GM19239 (cell line): ENCODE measurements at regions not wholly inside any gene's neighbourhood (a gene's known extent, or its start where the extent isn't known, plus 50 kb on each side); places are given as distances from the start of the nearest gene placed in this dataset.
"Not testable (repeated sequence)": the region's sequence is repeated elsewhere in the genome, so short reads cannot be mapped to it uniquely, and the experiment has no call there.

ENCODE experiments used
- DNase-seq: peaks from one replicate; pipeline ENCODE4 v3.0.0; 2011; ENCODE audit warnings: low spot score; ENCODE audit not compliant: insufficient read length
- FAIRE-seq: peaks from 2 replicates; lab custom pipeline; 2011; peaks lifted over from hg19 to GRCh38; lab: Jason Lieb, UNC

DNA sequence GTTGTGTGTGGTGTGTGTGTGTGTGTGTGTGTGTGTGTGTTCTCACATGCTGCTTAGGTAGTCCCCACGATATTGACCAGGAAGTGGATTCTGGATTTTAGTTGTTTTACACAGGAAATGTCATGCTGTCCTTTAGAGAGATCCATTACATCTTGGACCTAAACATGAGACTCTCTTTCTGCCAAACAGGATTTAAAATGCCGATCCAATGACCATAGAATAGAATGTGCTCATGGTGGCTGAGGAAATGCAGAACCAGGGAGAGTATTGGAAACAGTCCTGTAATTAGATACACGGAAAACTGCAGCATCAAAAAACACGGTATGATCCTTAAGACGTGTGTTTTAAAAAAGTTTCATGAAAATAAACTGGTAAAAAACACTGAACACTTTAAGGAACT lies 347.8 kb upstream of the FRG1 start:
- FAIRE-seq: no peak
- no peak for DNase-seq

DNA sequence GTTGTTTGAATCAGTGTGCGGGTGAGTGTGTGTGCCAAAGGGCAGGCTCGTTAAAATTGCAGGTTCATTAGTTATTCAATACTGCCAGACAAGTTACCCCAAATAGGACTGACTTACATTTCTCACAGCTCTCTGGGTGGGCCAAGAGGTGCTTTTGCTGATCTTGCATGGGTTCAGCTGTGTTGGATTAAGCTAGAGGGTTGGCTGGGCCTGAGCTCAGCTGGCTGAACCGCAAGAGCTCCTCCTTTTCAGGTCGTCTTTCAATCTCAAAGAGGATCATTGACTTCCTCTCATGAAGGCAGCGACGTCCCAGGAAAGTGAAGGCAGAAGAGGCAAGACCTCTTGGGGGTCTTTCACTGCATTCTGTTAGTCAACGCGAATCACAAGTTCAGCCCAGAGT lies 343.3 kb upstream of the FRG1 start:
- FAIRE-seq (no peak), DNase-seq (no peak)

DNA sequence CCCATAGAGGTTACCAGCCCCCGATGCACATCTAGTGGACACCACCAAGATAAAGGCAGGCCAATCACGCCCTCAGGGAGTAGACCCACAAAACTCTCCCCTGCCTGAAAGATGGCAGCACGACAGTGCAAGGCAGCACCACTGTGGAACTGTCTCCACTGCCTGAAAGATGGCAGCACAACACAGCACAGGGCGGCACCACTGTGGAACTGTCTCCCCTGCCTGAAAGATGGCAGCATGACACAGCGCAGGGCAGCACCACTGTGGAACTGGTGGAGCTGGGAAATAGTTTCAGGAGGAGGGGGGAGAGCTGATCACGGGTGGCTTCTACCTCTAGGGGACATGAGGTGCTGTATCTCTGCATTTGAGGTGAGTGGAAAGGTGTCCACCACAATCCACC lies 340.4 kb upstream of the FRG1 start:
- no peak for FAIRE-seq

DNA sequence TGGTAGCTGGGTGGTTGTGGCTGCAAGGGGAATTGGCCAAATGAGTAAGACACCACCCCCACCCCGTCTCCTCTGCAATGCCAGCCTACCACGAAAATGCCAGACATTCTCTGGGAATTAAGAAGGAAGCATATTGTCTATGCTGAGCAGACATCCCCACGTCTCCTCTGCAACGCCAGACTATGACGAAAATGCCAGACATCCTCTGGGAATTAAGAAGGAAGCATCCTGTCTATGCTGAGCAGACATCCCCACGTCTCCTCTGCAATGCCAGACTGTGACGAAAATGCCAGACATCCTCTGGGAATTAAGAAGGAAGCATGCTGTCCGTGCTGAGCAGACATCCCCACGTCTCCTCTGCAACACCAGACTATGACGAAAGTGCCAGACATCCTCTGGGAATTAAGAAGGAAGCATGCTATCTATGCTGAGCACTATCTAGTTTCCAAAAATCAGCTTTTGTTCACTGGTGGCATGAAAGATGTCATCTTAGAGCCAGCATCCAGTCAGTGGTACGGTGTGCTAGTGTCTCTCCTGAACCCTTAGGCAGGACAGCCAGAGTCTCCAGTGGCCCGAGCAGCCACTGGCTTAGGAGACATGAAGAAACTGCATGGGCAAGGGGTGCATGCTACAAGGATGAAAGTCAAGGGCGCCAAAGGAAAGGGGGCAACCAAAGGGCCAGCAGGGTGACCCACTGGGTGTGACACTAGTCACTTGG lies 339.8 kb upstream of the FRG1 start:
- DNase-seq (no peak), FAIRE-seq (no peak)

More for the DNA sequence above, 340.4 kb upstream of the FRG1 start:
- no peak for DNase-seq

DNA sequence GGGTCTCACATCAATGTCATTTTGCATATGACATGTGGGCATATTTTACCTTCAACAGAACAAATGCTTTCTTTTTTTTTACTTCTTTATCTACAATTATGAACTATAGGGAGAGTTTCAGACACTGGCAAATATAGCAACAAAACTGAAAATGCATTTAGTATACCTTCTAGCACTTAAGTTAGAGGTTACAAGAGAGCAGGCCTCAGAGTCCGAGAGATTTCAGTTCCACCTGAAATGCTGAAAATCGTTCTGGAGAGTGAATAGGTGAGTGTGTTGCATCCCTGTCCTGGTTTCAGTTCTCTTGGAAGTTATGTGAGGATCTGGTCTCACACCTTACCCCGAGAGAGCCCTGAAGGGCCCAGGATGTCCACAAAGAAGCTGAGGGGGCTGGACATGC lies 337.8 kb upstream of the FRG1 start:
- FAIRE-seq, DNase-seq: not testable (repeated sequence)

DNA sequence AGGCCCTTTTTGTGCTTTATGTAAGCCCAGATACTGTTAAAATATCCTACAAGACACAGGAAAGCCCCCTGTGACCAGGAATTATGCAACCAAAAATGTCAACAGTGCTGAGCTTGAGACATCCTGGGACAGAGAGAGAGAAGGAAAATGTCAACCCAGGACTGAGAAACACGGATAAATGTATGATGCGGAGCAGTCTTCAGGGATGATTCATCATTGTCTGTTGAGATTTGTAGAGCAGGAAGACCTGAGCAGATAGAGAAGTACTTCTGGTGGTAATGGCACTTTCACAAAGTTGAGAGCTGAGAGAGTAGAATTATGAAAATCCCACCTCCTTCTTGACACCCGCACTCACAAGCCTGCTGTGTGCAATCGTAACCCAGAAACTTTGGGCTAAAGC lies 330.1 kb upstream of the FRG1 start:
- FAIRE-seq, DNase-seq: not testable (repeated sequence)

DNA sequence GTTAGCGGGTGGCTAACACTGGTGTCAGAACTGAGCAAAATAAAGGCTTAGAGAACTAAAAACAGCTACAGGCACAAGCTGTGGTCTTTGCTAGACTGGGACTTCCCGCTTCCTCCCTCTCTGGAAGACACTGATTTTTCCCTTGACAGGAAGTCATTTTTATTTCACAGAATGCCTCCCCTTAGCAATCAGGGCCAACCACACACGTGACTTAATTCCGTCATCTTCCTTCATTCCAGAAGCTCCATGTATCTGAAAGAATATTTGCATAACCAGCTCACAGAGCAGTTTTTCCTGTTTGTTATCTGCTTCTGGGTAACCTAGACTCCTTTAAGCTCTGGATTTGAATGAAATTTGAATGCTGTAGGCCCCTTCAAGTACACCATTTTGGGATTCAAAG lies 327.5 kb upstream of the FRG1 start:
- DNase-seq: no peak
- no peak for FAIRE-seq

DNA sequence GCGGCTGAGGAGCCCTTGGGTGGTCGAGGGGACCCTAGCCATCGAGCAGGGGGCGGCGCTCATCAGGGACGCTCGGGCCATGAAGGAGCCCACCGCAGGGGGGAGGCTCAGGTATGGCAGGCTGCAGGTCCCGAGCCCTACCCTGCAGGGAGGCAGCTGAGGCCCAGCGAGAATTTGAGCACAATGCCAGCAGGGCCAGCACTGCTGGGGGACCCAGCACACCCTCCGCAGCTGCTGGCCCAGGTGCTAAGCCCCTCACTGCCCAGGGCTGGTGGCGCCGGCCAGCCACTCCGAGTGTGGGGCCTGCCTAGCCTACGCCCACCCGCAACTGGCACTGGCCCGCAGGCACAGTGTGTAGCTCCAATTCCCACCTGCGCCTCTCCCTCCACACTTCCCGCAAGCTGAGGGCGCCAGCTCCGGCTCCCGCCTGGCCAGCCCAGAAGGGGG lies 325.4 kb upstream of the FRG1 start:
- FAIRE-seq (no peak), DNase-seq (no peak)

DNA sequence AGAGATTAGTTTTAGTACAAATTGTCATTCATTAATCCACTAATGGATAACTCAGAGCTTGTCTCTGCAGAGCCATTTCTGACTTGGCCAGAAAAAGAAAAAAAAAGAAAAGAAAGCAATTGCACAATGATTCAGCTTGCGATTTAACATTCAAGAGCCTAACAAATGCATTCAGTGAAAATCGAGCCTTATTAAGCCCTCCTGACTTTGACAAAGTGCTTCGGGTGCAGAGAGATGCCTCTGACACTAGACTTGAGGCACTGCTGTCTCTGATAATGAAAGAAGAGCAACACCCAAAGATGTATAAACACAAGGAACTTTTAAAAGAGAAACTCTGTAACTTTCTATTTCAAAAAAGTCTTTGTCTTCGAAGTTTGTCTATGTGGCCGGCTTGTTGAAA lies 322.9 kb upstream of the FRG1 start:
- FAIRE-seq: not testable (repeated sequence)

DNA sequence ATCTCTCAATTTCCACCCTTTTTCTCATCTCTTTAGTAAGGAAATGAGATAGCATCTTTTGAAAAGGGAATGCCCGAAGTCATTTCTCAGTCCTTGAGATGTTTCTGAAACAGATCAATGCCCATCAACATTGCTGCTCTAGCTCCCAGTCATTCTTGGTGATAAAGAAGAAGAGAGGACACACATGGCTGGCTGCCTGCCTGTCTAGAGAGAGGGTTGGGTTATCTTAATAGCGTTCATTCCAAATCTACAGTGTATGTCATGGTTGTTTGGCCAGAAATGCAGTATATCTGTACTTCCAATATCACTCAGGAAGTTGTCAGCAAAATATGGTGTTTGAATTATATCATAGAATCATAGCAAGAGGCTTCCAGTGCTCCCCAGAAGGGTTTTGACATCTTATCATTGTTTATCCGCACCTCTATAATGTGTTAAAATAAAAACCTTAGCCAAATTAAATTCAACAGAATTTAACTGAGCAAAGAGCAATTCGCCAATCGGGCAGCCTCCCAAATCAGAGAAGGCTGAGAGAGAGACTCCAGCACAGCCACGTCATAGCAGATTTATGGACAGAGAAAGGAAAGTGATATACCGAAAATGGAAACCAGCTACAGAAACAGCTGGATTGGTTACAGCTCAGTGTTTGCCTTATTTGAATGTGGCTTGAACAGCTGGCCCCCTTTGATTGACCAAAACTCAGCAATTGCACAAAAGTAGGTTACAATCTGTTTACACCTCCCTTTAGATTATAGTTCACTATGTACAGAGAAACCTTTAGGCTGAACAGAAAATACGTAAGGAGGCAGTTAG lies 321.0 kb upstream of the FRG1 start:
- not testable (repeated sequence) for FAIRE-seq, DNase-seq

More for the DNA sequence above, 322.9 kb upstream of the FRG1 start:
- DNase-seq: not testable (repeated sequence)

DNA sequence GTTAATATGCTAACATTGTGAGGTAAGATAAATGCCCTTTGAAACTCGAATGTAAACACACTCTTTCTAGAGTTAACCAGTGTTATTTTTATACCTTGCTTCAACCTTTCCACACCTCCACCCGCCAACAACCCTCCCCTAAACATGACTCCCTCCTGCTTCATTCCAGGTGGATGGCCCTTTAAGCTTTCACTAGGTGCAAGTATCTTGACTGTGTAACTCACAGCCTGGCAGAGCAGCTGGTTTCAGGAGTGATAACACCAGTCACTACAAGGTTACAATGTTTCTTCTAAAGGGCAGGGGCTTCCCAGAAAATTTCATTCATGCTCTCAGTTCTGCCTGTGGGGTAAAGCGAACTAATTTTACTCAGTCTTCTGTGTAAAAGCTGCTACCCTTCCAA lies 318.1 kb upstream of the FRG1 start:
- not testable (repeated sequence) for FAIRE-seq, DNase-seq

DNA sequence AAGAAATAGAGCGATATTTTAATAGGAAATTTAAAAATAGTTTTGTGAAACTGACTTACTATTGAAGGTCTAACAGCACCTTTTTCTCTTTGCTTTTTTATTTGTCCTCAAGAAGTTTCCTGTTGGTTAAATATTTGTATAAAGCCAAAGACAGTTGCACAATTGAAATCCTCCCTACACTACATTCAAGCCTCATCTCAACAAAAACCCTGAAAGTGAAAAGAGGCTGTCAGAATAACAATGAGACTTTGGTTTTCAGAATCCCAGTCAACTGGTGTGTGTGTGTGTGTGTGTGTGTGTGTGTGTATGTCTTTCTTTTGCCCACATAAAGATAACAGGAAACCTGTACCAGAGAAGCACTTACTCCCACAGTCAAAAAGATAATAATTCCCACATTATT lies 313.6 kb upstream of the FRG1 start:
- not testable (repeated sequence) for FAIRE-seq, DNase-seq

DNA sequence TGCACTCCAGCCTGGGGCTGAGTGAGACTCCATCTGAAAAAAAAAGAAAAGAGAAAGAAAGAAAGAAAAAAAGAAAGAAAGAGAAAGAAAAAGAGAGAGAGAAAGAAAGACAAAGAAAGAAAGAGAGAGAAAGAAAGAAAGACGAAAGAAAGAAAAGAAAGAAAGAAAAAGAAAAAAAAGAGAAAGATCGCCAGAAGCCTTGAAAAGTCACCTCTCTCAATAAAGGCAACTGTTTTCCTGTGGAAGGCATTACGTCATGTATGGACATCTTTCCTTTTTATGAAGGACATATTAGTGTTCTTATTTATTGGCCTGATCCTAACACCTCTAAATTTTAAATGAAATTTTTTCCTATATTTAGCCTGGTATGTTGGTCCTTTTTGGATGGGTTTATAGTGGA lies 310.9 kb upstream of the FRG1 start:
- not testable (repeated sequence) for FAIRE-seq, DNase-seq

DNA sequence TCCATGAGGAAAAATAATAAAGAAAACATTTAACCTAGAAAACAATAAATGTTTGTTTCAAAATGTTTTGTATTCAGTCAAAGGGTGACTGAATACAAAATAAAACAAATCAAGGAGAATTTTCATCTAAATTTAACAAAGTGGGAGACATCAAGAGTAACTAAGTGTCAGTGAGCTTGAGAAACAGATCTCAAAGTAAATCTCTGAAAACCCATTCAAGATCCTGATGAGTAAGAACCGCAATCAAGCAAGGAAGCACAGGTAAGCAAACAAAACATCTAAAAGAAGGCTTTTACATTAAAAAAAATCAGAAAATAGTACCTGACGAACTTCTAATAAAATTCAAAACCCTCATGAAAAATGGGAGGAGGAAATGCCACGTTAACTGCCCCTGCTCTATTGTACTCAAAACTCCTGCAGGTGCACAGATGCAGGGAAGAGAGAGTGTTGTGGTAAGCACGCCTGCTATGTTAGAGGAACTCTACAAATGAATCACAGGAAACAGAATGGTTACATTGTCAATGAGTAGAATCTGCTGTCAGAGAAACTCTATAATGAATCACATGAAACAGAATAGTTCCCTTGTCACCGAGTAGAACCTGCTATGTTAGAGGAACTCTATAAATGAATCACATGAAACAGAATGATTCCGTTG lies 309.6 kb upstream of the FRG1 start:
- not testable (repeated sequence) for FAIRE-seq, DNase-seq

DNA sequence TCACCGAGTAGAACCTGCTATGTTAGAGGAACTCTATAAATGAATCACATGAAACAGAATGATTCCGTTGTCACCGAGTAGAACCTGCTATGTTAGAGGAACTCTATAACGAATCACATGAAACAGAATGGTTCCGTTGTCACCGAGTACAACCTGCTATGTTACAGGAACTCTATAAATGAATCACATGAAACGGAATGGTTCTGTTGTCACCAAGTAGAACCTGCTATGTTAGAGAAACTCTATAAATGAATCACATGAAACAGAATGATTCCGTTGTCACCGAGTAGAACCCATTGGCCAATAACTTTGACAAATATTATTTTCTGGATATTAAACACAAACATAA lies 309.1 kb upstream of the FRG1 start:
- DNase-seq, FAIRE-seq: not testable (repeated sequence)

DNA sequence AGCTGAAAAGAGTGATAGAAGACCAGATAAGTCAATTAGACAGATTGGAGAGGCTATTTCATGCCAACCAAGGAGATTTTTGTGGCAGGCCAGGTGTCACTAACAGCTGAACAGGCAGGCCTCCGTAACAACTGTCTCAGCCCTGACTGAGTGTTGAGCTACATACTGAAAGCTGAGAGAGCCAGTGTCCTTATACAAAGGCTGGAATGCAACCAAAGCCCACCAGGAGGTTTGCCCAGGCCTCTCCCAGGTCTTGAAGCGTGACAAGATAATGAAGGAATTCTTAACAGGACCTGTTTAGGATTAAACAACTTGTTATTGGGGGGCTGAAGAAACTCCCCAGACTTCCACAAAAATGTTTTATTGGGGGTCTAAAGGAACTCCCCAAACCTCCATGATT lies 290.2 kb upstream of the FRG1 start:
- not testable (repeated sequence) for DNase-seq, FAIRE-seq

DNA sequence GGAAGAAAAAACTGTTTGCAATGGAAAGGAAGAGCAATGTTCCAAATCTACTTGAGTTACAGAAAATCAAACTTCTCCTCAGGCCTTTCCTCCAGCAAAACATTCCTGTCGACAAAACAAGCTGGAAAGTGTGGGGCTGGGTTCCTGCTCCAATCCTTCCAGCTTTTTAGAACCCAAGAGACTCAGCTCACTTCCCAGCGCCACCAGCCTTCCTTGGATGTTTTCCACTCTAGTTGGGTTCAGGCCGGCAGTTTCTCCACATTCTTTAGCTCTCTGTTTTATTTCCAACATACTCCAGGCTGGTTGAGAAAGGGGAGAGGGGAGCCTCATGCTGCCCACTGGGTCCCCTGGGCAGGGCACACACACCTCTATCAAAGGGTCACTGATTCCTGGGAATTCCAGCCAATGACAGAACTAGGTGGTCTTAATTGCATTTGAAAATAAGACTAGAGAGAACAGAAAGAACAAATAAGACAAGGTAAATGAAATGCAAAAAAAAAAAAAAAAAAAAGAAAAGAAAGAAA lies 287.5 kb upstream of the FRG1 start:
- not testable (repeated sequence) for FAIRE-seq, DNase-seq

DNA sequence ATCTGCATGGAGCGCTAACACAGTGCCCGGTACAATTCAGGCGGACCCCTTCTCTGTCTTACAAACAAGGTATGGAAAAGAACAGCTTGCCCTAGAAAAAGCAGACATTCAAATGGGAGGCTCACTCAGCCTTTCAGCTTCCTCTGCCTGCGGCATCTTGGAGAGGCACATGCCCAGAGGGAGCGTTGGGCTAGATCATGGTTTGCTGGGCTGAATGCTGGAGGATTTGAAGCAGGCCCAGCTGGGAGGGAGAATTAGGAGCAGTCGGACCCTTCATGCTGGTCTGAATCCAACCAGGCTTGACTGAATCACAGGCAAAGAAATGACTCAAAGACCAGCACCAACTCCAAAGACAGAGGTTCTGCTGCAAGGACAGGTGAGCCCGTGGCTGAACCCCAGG lies 286.7 kb upstream of the FRG1 start:
- FAIRE-seq, DNase-seq: not testable (repeated sequence)

DNA sequence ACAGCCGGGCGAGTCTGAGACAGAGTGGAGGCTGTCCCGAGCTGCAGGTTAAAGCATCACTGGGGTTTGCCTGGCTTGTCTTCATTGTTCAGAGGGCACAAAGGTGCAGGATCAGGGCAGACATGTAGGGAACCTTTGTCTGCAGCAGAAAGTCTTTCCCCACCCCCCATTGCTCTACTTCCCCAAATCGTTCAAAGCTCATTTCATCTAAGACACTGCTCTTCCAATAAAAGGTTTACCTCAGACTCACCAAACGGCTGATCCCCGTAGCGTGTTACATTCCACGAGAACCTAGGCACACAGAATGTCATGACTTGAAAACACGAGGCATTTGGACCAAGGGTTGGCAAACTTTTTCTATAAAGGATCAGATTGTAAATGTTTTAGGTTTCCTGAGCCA lies 286.3 kb upstream of the FRG1 start:
- not testable (repeated sequence) for FAIRE-seq, DNase-seq

DNA sequence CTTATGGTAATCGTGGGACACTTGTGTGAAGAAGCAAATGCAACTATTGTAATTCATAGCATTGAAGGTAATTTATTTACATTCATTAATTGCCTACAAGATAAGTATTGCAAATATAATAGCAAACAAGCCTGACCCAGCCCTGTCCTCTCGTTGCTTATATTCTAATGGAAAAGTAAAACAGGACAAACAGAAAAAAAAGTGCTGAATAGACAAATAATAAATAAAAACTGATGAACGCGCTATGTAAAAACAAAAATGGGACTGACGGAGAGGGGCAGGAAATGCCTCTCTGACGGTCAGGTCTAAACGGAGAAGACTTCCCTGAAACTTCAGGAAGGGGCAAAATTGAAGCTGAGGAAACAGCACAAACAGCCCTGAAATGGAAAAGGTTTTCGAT lies 284.9 kb upstream of the FRG1 start:
- not testable (repeated sequence) for FAIRE-seq, DNase-seq
